DOHH2 (cell line): ENCODE measurements at regions not wholly inside any gene's neighbourhood (a gene's known extent, or its start where the extent isn't known, plus 50 kb on each side); places are given as distances from the start of the nearest gene placed in this dataset.
"Not testable (repeated sequence)": the region's sequence is repeated elsewhere in the genome, so short reads cannot be mapped to it uniquely, and the experiment has no call there.

Experiments used
- H3F3A ChIP-seq: fragments of 200-600 bp; sonication (generic), shearing (Covaris generic); 2 replicates; pipeline ENCODE4 v1.6.0; 2016; ENCODE audit warnings: antibody characterized with exemption, mild to moderate bottlenecking; ENCODE audit not compliant: control insufficient read depth, insufficient read depth
- H3K27ac ChIP-seq: fragments of 200-600 bp; sonication (generic); 2 replicates; pipeline ENCODE4 v1.5.1; 2014; ENCODE audit warnings: low read depth, mild to moderate bottlenecking, low read length, moderate library complexity
- H3K27me3 ChIP-seq: fragments of 200-600 bp; sonication (generic); 2 replicates; pipeline ENCODE4 v1.6.1; 2014; ENCODE audit warnings: mild to moderate bottlenecking, low read length, mixed read lengths; ENCODE audit not compliant: control insufficient read depth
- H3K36me3 ChIP-seq: fragments of 200-600 bp; sonication (generic); 2 replicates; pipeline ENCODE4 v1.6.1; 2014; ENCODE audit warnings: mild to moderate bottlenecking, low read length, moderate library complexity, mixed read lengths; ENCODE audit not compliant: control insufficient read depth
- H3K4me1 ChIP-seq: fragments of 200-600 bp; sonication (generic); 2 replicates; pipeline ENCODE4 v1.6.1; 2014; ENCODE audit warnings: mild to moderate bottlenecking, low read length, mixed read lengths; ENCODE audit not compliant: control insufficient read depth
- H3K4me2 ChIP-seq: fragments of 200-600 bp; sonication (generic); 2 replicates; pipeline ENCODE4 v1.6.0; 2014; ENCODE audit warnings: mild to moderate bottlenecking, low read length, moderate library complexity
- H3K4me3 ChIP-seq: fragments of 200-600 bp; sonication (generic); 2 replicates; pipeline ENCODE4 v1.5.1; 2014; ENCODE audit warnings: mild to moderate bottlenecking, low read length, mixed read lengths
- H3K79me2 ChIP-seq: fragments of 200-600 bp; sonication (generic); 2 replicates; pipeline ENCODE4 v1.6.1; 2014; ENCODE audit warnings: mild to moderate bottlenecking, low read length, mixed read lengths; ENCODE audit not compliant: control insufficient read depth
- H3K9me2 ChIP-seq: fragments of 200-600 bp; sonication (generic); replicated peaks from 2 replicates; pipeline ENCODE4 v1.6.1; 2014; ENCODE audit warnings: mild to moderate bottlenecking, low read length, mixed read lengths; ENCODE audit not compliant: control insufficient read depth
- H3K9me3 ChIP-seq: fragments of 200-600 bp; sonication (generic); 2 replicates; pipeline ENCODE4 v1.6.1; 2014; ENCODE audit warnings: antibody characterized with exemption, low read length, mixed read lengths; ENCODE audit not compliant: control insufficient read depth, insufficient read depth
- H4K20me1 ChIP-seq: fragments of 200-600 bp; sonication (generic); 2 replicates; pipeline ENCODE4 v1.6.0; 2014; ENCODE audit warnings: low read depth, mild to moderate bottlenecking, antibody characterized with exemption, low read length, moderate library complexity; ENCODE audit not compliant: control insufficient read depth, insufficient read depth
- EZH2phosphoT487 ChIP-seq: fragments of 200-600 bp; sonication (generic); IDR thresholded peaks from 2 replicates; pipeline ENCODE4 v1.6.1; 2017; ENCODE audit warnings: borderline replicate concordance, mild to moderate bottlenecking, antibody characterized with exemption, low read length, moderate library complexity, mixed read lengths
- TF ChIP-seq, protein P1 (sequence below): fragments of 200-600 bp; sonication (generic); IDR thresholded peaks from one replicate; pipeline ENCODE4 v1.5.1; 2014; ENCODE audit warnings: antibody characterized with exemption, mild to moderate bottlenecking, low read depth, low read length; ENCODE audit not compliant: poor library complexity, severe bottlenecking

DNA sequence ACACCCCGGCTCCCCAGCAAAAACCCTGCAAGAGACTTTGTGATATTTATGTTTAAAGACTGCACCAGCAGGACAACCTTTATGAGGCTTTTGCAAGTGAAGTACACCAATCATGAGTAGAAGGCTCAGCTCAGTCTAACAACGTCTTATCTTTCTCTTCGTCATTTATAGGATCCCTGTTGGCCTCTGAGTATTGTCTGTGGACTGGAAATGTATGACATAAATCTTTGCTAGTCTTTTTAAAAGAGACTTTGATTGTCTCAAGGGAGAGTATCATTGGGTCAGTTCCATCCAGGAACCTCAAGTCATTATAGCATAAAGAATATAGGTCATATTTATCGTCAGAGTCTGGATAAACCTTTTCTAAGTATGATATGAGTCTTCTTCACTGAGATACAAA lies 505.0 kb upstream of the SOX9 start:
- no peak overlapping the region for H3K4me2 ChIP-seq
- no peaks in the 10 kb centered on the region for H4K20me1 ChIP-seq
- no peak overlapping the region for H3K27ac ChIP-seq
- no peaks in the 10 kb centered on the region for H3K4me1 ChIP-seq
- H3K79me2 ChIP-seq = no peaks in the 10 kb centered on the region
- H3F3A ChIP-seq = no peaks in the 10 kb centered on the region
- no peak overlapping the region for H3K4me3 ChIP-seq
- TF ChIP-seq, protein P1, sequence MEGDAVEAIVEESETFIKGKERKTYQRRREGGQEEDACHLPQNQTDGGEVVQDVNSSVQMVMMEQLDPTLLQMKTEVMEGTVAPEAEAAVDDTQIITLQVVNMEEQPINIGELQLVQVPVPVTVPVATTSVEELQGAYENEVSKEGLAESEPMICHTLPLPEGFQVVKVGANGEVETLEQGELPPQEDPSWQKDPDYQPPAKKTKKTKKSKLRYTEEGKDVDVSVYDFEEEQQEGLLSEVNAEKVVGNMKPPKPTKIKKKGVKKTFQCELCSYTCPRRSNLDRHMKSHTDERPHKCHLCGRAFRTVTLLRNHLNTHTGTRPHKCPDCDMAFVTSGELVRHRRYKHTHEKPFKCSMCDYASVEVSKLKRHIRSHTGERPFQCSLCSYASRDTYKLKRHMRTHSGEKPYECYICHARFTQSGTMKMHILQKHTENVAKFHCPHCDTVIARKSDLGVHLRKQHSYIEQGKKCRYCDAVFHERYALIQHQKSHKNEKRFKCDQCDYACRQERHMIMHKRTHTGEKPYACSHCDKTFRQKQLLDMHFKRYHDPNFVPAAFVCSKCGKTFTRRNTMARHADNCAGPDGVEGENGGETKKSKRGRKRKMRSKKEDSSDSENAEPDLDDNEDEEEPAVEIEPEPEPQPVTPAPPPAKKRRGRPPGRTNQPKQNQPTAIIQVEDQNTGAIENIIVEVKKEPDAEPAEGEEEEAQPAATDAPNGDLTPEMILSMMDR = no peak
- no peak for TF ChIP-seq EZH2phosphoT487
- H3K27me3 ChIP-seq = no peaks in the 10 kb centered on the region
- H3K9me2 ChIP-seq = no peaks in the 10 kb centered on the region
- H3K36me3 ChIP-seq = no peaks in the 10 kb centered on the region
- no peaks in the 10 kb centered on the region for H3K9me3 ChIP-seq

- H3K9me3 ChIP-seq, H3K36me3 ChIP-seq, H3K4me1 ChIP-seq, H3K27ac ChIP-seq, H3K27me3 ChIP-seq, H3K4me3 ChIP-seq, H3F3A ChIP-seq, H3K4me2 ChIP-seq, H3K9me2 ChIP-seq, H3K79me2 ChIP-seq, H4K20me1 ChIP-seq: not testable (repeated sequence)
Measured at GRCh38 chr17:71617767-71618166, 503.1 kb upstream of the SOX9 start.

DNA sequence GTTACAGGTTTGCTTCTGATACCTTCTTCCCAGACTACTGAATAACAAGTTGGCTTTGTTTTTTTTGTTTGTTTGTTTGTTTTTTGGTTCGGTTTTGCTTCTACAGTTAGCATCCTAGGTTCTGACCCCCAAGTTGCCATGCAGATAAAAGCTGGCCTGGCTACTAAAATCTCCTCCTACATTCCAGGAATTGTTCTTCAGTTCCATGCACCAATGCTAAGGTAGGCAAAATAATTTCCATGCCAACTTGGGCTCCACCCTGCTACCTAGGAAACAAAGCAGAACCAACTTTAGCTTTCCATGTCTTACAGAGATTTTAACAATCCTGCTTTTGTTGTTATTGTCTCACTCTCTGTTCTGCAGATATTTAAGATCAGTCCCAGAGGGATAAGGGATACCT lies 495.5 kb upstream of the SOX9 start:
- Histone ChIP-seq H3K4me3 (no peak overlapping the region), H3K27ac (no peak overlapping the region)
- TF ChIP-seq, protein P1 = no peak
- no peak for TF ChIP-seq EZH2phosphoT487

DNA sequence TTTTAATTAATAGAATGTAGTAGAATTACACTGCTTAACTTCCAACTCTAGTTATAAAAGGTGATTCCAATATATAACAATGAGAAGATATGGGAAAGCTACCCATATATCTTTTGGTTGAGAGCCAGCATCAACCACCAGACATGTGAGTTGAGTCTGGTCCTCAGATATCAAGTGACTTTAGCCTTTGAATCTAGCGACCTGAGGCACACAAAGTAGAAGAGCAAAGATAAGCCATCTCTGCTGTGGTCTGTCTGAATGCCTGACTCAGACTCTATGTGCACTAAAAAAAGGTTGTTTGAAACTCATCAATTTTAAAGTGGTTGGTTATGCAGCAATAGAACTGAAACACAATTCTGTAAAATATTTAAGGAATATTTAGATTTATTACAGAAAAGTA lies 492.5 kb upstream of the SOX9 start:
- no peaks in the 10 kb centered on the region for H3K4me1 ChIP-seq
- no peaks in the 10 kb centered on the region for H3K9me2 ChIP-seq

More for the DNA sequence above, 495.5 kb upstream of the SOX9 start:
- no peaks in the 10 kb centered on the region for H3K9me3 ChIP-seq
- H3K36me3 ChIP-seq = no peaks in the 10 kb centered on the region
- H3K27me3 ChIP-seq = no peaks in the 10 kb centered on the region
- no peaks in the 10 kb centered on the region for H3F3A ChIP-seq
- H3K4me1 ChIP-seq = no peaks in the 10 kb centered on the region
- H3K79me2 ChIP-seq = no peaks in the 10 kb centered on the region
- H3K9me2 ChIP-seq = no peaks in the 10 kb centered on the region
- H4K20me1 ChIP-seq = no peaks in the 10 kb centered on the region
- no peak overlapping the region for H3K4me2 ChIP-seq

More for the DNA sequence above, 492.5 kb upstream of the SOX9 start:
- no peak overlapping the region for H3K4me2 ChIP-seq
- no peaks in the 10 kb centered on the region for H3K79me2 ChIP-seq
- no peaks in the 10 kb centered on the region for H3K9me3 ChIP-seq
- no peaks in the 10 kb centered on the region for H4K20me1 ChIP-seq
- TF ChIP-seq, protein P1 = no peak
- H3K4me3 ChIP-seq = no peak overlapping the region
- no peaks in the 10 kb centered on the region for H3K36me3 ChIP-seq
- H3F3A ChIP-seq = no peaks in the 10 kb centered on the region
- H3K27ac ChIP-seq = no peak overlapping the region
- H3K27me3 ChIP-seq = no peaks in the 10 kb centered on the region
